Activated CD8-positive, alpha-beta T cell treated with anti-CD3 and anti-CD28 coated beads for 36 hours (primary cell): ENCODE measurements at regions not wholly inside any gene's neighbourhood (a gene's known extent, or its start where the extent isn't known, plus 50 kb on each side); places are given as distances from the start of the nearest gene placed in this dataset.

Experiments
- ATAC-seq: fragments of 200-7000 bp; cut with Tn5 transposase; one replicate; pipeline ENCODE4 v1.10.0; 2021; ENCODE audit warnings: mild to moderate bottlenecking, moderate library complexity
- CTCF ChIA-PET: fragments of 350-600 bp; sonication (Branson Sonifier 250); formaldehyde crosslinking; loops from one replicate; lab custom pipeline; 2021; ENCODE audit warnings: antibody characterized with exemption; lab: Charles Lee
- POLR2A ChIA-PET: fragments of 350-600 bp; sonication (Branson Sonifier 250); formaldehyde crosslinking; loops from one replicate; lab custom pipeline; 2021; ENCODE audit warnings: antibody characterized with exemption; lab: Charles Lee
- DNase-seq: peaks from one replicate; pipeline ENCODE4 v3.0.0-alpha.2; 2020
- H3K27ac Mint-ChIP-seq: one replicate; pipeline ENCODE4 v1.8.0; 2021; ENCODE audit warnings: mild to moderate bottlenecking, mixed read lengths
- H3K27me3 Mint-ChIP-seq: one replicate; pipeline ENCODE4 v1.8.0; 2021; ENCODE audit warnings: mixed read lengths
- H3K36me3 Mint-ChIP-seq: one replicate; pipeline ENCODE4 v1.8.0; 2021; ENCODE audit warnings: low read depth, mixed read lengths
- H3K4me1 Mint-ChIP-seq: one replicate; pipeline ENCODE4 v1.8.0; 2021; ENCODE audit warnings: low read depth, mixed read lengths
- H3K4me3 Mint-ChIP-seq: one replicate; pipeline ENCODE4 v1.8.0; 2021; ENCODE audit warnings: mild to moderate bottlenecking, moderate library complexity, mixed read lengths
- H3K9me3 Mint-ChIP-seq: one replicate; pipeline ENCODE4 v1.8.0; 2021; ENCODE audit warnings: mixed read lengths
- CTCF ChIP-seq: fragments of 200-600 bp; IDR thresholded peaks from one replicate; pipeline ENCODE4 v1.8.0; 2022; ENCODE audit warnings: antibody characterized with exemption, mild to moderate bottlenecking
- intact Hi-C: fragments of 100-400 bp; cut with micrococcal nuclease; formaldehyde crosslinking; loops from one replicate; pipeline ENCODE4 v1.10.0; 2022

DNA sequence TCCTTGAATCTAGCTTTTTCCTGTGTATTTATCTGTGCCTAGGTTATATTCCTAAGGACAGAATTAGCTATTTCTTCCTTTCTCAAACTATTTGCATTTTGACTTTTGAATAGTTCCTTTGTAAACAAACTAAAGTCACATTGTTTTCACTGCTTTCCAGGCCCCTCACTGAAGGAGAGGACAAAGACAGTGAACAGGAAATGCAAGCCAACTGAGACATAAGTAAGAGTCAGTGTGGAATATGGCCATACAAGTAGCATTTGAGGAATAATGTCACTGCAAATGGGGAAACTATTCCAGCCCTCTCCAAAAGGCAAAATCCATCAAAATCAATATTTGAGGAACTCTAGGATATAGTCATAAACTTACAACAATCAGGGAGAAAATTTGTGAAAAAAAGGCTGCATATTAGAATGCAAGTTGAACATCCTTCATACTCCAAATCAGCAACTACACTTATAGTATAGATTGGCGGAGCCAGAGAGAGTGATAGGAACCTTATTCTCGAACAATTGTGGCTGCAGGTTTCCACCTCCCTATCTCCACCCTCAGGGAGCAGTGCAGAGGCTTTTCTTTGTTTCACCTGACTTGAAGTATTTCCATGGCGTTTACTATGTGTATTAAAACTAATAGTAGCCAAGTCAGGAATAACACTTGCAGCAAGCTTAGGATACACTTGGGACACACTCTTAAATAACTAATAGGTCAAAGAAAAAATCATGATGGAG lies 1110.4 kb upstream of the ADGRL3 start:
- ChIA-PET POLR2A (interaction anchor here (0.7 kb wide), 1 partner anchor 87 kb away, joined by 3 read pairs; no protein-coding TSS in a partner anchor), CTCF (no interaction called here)
- Mint-ChIP-seq H3K27me3 (no peaks in the 10 kb centered on the region), H3K9me3 (peaks cover 6% of the 10 kb centered on the region), H3K27ac (no peak overlapping the region), H3K36me3 (no peaks in the 10 kb centered on the region), H3K4me3 (no peak overlapping the region), H3K4me1 (no peaks in the 10 kb centered on the region)
- intact Hi-C loops, result no loop called here
- TF ChIP-seq CTCF, result no peak
- DNase-seq (no peak), ATAC-seq (no peak)

GRCh38 chr4:60096676-60097075 lies 1103.5 kb upstream of the ADGRL3 start:
- H3K9me3 Mint-ChIP-seq, result peaks cover 5% of the 10 kb centered on the region
- ChIA-PET POLR2A (no interaction called here), CTCF (no interaction called here)
- TF ChIP-seq CTCF, result no peak
- DNase-seq (no peak), ATAC-seq (no peak)
- no peak overlapping the region for H3K4me3 Mint-ChIP-seq
- intact Hi-C loops, result no loop called here
- no peak overlapping the region for H3K27ac Mint-ChIP-seq
- no peaks in the 10 kb centered on the region for H3K36me3 Mint-ChIP-seq
- no peaks in the 10 kb centered on the region for H3K4me1 Mint-ChIP-seq
- no peaks in the 10 kb centered on the region for H3K27me3 Mint-ChIP-seq

- ChIA-PET POLR2A (no interaction called here), CTCF (no interaction called here)
- no peak overlapping the region for H3K27ac Mint-ChIP-seq
- no peak overlapping the region for H3K4me3 Mint-ChIP-seq
- no peaks in the 10 kb centered on the region for H3K36me3 Mint-ChIP-seq
- H3K4me1 Mint-ChIP-seq, result no peaks in the 10 kb centered on the region
- H3K27me3 Mint-ChIP-seq, result no peaks in the 10 kb centered on the region
- no peak for ATAC-seq
- no peak for TF ChIP-seq CTCF
- H3K9me3 Mint-ChIP-seq, result peaks cover 7% of the 10 kb centered on the region
- intact Hi-C loops, result no loop called here
- no peak for DNase-seq
These were observed 1083.5 kb upstream of the ADGRL3 start for GRCh38 chr4:60116592-60116991.

- no peaks in the 10 kb centered on the region for H3K4me1 Mint-ChIP-seq
These were observed 1082.3 kb upstream of the ADGRL3 start for GRCh38 chr4:60117726-60118323.

More at GRCh38 chr4:60117726-60118323, 1082.3 kb upstream of the ADGRL3 start:
- ATAC-seq (no peak), DNase-seq (no peak)
- H3K36me3 Mint-ChIP-seq, result no peaks in the 10 kb centered on the region
- CTCF ChIA-PET, result no interaction called here
- peaks cover 7% of the 10 kb centered on the region for H3K9me3 Mint-ChIP-seq
- TF ChIP-seq CTCF, result no peak
- H3K4me3 Mint-ChIP-seq, result no peak overlapping the region
- no peaks in the 10 kb centered on the region for H3K27me3 Mint-ChIP-seq
- H3K27ac Mint-ChIP-seq, result no peak overlapping the region
- POLR2A ChIA-PET, result no interaction called here
- intact Hi-C loops, result no loop called here
